HL-60 (cell line): ENCODE measurements at regions not wholly inside any gene's neighbourhood (a gene's known extent, or its start where the extent isn't known, plus 50 kb on each side); places are given as distances from the start of the nearest gene placed in this dataset.
"Not testable (repeated sequence)": the region's sequence is repeated elsewhere in the genome, so short reads cannot be mapped to it uniquely, and the experiment has no call there.

Source experiments
- GABPA ChIP-seq: IDR thresholded peaks from 2 replicates; pipeline ENCODE4 v1.6.1; 2012; ENCODE audit warnings: low read depth
- POLR2AphosphoS5 ChIP-seq: IDR thresholded peaks from 2 replicates; pipeline ENCODE4 v1.6.1; 2012; ENCODE audit warnings: low read depth
- TF ChIP-seq, protein P1 (sequence below): IDR thresholded peaks from one replicate; pipeline ENCODE4 v1.5.1; 2011; ENCODE audit warnings: low read length, control low read depth, inconsistent platforms; ENCODE audit not compliant: insufficient read depth

DNA sequence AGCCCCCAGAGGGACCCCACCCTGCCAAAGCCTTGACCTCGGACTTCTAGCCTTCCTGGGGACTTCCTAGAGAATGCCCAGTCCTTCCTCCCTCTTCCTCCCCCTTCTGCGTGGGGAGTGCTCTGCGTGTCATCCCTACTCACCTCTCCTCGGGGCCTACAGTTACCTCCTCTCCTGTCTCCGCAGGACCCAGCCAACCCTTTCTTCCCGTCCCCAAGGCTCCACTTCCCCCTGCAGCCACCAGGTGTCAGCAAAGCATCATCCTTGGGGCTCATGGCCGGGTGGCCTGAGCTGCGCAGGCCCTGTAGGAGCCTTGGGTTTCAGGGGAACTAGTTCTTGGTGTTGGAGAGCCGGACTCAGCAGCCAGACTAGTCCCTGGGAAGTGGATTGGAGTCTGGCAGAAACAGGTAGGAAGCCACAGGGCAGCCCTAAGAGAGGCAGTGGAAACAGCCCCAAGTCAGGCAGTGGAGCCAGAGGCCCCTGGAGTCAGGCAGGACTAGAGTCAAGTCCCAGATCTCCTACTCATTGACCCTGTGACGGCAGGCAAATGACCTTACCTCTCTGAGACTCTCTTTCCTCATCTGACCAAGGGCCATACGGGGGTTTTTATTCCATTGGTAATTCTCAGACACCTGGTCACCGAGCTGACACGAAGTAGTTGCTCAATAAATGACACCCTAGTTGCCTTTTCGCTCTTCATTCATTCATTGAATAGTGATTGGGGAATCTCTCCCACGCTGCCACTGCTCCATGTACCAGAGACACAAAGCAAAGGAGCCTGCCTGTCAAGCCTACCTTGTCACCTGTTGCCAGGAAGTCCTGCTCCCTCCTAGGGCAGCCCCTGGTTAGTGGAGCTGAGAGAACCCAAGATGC, 101.8 kb upstream of the GRK3 start:
- TF ChIP-seq, protein P1, sequence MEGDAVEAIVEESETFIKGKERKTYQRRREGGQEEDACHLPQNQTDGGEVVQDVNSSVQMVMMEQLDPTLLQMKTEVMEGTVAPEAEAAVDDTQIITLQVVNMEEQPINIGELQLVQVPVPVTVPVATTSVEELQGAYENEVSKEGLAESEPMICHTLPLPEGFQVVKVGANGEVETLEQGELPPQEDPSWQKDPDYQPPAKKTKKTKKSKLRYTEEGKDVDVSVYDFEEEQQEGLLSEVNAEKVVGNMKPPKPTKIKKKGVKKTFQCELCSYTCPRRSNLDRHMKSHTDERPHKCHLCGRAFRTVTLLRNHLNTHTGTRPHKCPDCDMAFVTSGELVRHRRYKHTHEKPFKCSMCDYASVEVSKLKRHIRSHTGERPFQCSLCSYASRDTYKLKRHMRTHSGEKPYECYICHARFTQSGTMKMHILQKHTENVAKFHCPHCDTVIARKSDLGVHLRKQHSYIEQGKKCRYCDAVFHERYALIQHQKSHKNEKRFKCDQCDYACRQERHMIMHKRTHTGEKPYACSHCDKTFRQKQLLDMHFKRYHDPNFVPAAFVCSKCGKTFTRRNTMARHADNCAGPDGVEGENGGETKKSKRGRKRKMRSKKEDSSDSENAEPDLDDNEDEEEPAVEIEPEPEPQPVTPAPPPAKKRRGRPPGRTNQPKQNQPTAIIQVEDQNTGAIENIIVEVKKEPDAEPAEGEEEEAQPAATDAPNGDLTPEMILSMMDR: peak; percentile 100
- TF ChIP-seq GABPA: not testable (repeated sequence)
- peak; percentile 48 for TF ChIP-seq POLR2AphosphoS5
